ENCODE measurements at regions not wholly inside any gene's neighbourhood (a gene's known extent, or its start where the extent isn't known, plus 50 kb on each side); places are given as distances from the start of the nearest gene placed in this dataset.

- TF ChIP-seq TCF12 (IDR thresholded peaks at IDR 0.05; ENCODE audit: low read depth) (no peak), REST (IDR thresholded peaks at IDR 0.05; ENCODE audit: low read depth) (no peak), TAF1 (IDR thresholded peaks at IDR 0.05; ENCODE audit: low read depth) (no peak), CREB1 (IDR thresholded peaks at IDR 0.05; ENCODE audit: low read depth) (no peak), MAX (IDR thresholded peaks at IDR 0.05) (no peak), TEAD4 (IDR thresholded peaks at IDR 0.05) (no peak), EP300 (IDR thresholded peaks at IDR 0.05; ENCODE audit: borderline replicate concordance) (no peak), RAD21 (IDR thresholded peaks at IDR 0.05; ENCODE audit: low read depth) (no peak), USF1 (IDR thresholded peaks at IDR 0.05) (peak; percentile 77), EGR1 (IDR thresholded peaks at IDR 0.05) (no peak), YY1 (IDR thresholded peaks at IDR 0.05; ENCODE audit: low read depth) (no peak), CEBPB (IDR thresholded peaks at IDR 0.05) (no peak), FOXM1 (IDR thresholded peaks at IDR 0.05; ENCODE audit: borderline replicate concordance, low read depth) (no peak), ZBTB7A (IDR thresholded peaks at IDR 0.05; ENCODE audit: low read depth) (no peak)
Measured at GRCh38 chr1:91621360-91621759, 120.7 kb downstream of the CDC7 start.
